NCI-H2029 (cell line): ENCODE measurements at regions not wholly inside any gene's neighbourhood (a gene's known extent, or its start where the extent isn't known, plus 50 kb on each side); places are given as distances from the start of the nearest gene placed in this dataset.
"Not testable (repeated sequence)": the region's sequence is repeated elsewhere in the genome, so short reads cannot be mapped to it uniquely, and the experiment has no call there.

Source experiments
- DNase-seq: peaks from one replicate; lab custom pipeline; 2025; lab: John Stamatoyannopoulos, UW

DNA sequence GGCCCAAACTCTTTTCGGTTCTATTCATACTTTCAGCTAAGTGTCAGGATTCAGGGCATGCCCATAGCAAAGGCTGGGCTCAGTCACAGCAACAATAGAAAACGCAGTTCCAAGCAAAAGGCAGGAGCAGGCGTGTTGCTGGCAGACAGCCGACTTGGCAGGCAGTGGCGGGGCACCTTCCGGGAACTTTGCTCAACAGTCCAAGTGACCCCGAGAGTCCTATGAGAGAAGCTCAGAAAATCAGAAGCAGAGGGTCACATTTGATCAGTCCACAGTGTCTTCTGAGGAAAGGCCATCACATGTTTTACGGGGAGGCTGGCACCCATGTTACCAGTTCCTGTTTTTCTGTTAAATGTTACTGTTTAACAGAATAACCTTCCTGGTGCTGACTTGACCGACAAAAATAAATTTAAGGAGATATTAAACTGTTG, 115.0 kb downstream of the DACT1 start:
- DNase-seq, result no peak

DNA sequence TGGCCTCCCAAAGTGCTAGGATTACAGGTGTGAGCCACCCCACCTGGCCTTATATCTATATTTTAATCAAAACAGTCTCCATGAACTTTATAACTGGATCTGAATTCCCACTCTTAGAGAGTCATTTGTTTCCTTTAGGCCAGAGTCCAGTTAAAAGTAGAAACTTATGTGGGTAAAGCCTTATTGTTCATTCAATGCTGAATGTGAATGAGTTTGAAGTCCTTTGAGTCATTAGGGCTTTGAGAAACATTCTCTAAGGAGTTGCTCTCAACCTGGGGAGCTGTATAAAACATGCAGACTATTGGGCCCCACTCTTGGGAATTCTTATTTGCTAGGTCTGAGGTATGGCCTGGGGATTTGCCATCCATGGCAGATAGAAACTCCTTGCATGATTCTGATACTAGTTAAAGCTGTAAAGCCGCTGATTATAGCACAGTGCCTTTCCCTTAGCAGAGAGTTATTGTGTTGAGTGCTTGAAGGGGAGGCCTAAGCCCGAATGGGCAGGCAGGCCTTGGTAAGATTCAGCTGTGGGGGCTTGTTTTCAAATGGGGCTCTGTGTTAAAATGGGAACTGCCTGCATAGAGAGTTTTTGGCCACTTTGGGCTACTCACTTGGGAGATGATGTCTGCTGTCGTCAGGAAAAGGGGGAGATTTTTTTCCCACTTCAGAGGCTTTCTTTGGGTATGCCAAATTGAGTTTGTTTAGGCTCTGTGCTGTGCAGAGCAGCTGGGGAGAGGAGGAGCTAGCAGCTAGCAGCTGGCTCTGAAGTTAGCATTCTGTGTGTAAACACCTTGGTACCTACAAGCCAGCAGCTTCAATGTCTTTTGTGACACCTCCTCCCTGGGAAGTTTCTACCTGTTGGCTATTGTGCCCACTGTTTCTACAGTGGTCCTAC, 117.5 kb downstream of the DACT1 start:
- DNase-seq, result no peak

DNA sequence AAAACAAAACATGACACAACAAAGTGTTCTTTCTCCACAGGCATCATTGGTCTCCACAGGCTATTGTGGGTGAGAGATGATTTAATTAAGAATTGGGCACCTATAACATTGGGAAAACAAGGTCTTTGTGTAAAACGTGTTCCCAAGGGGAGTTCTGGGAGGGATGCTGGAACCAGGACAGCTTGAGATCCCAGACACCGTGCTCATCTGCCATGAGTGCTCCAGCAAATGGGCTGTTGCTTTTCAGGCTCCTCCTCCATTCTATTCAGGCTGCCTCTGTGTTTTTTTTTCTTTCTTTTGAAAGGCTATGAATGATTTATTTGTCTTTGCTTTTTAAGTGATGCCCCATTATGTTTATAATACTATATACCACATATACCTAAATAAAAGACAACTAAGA, 122.4 kb downstream of the DACT1 start:
- no peak for DNase-seq

DNA sequence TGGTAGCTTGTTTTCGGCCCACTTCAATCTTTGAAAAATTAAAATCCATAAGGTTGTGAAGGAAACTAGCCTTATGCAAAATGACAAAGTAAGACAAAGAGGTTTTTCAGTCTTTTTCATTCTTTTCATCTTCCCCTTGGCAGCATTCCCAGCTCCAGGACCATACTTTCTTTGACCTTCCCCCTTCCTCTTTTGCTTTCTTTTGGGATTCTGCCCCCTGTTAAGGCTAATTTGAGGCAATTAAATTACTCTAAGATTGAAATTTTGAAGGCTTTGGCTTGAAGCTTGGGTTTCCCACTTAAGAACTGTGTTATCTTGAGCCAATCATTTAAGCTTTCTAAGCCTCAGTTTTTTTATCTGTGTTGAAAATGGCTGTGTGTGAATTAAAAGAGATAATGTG, 124.9 kb downstream of the DACT1 start:
- DNase-seq, result no peak

DNA sequence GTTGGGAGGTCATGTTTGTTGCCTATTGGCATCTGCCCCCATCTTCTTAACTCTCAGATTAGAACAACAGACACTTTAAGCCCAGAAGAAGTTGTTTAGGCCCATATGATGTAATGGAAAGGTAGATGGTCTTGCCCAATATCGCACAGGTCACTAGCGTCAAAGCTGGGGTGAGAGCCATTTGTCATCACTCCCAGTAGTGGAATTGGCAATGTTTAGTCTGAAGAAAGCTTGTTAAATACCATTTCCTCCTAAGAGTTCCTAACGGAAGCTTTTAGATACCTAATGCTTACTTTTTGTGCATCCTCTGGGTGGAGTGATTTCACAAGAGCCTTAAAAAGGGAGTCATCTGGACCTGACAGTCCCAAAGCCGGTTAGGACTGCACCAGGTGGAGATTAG, 125.4 kb downstream of the DACT1 start:
- no peak for DNase-seq

DNA sequence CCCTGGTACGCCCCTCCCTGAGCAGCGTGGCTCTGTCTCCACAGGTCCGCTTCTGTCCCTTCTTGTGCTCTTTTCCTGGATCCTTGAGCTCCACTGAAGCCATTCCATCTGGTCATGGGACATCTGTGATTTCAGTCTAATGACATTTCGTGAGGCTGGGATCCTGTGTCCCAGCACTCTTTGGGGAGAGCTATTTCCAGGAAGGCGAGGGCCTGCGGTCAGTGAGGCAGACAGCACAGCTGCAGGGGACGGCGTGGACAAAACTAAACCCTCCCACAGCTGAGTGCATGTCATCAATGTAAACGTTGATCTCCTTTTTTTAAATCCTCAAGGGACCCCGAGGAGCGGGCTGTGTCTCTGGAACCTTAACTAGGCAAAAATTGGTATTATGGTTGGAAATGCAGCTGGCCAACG, 127.7 kb downstream of the DACT1 start:
- DNase-seq, result no peak

DNA sequence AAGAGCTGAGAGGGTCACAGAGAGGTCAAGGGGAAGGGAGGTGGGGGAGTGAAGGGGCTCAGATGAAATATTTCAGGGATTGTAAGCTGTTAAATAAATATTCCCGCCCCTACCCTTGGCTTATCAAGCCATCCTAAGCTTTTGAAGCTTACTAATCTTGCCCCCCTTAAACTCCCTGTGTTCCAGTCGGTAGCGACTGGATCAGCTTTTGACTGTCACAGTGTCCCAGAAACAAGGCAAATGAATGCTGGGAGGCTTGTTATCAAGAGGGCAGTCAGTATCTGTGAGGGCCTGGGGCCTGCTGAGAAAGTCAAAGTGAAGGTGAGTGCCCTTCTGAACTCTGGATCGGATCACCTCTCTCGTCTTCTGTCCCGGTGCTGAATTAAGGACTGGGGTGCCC, 128.1 kb downstream of the DACT1 start:
- DNase-seq, result no peak

DNA sequence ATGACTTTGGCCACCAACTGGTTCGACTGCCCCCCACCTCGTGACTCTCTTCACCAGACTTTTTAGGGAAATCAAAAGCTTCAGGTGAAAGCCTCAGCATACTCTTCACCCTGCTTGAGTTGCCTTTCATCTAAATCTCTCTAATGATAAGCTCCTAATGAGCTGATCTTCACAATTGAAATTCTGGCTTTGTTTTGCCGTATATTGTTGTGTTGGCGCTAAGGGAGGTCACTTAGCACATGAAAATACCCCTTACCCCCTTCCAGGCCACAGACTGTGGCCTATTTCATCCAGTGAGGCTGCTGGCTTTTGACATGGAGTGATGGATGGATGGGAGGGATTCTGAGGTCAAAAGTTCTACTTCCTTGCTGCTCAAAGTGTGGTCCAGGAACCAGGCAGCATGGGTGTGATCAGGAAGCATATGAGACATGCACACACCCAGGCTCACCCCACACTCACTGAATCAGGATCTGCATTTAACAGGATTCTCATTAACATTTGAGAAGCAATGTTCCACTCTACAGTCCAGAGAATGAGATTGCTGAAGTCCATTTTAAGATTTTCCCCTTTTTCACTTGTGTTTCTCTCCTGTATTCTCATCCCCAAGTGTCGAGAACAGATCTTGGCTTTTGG, 131.4 kb downstream of the DACT1 start:
- DNase-seq, result no peak

DNA sequence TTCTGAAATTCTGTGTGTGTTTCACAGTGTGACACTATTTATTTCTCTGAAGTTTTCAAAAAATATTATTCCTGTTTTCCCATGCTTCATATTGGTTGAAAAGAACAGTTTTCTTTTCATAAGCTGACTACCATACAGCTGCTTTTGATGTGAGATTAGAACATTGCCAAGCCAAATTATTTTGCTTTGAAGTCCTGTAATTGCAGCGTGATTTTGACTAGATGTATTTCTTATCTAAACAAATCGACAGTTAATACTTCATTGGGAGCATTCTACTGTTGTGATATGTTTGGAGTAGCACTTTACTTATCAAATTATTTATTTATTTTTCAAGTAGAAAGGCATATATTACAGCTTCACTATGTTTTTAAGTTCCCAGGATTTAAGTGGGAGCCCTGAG, 132.0 kb downstream of the DACT1 start:
- DNase-seq, result no peak

DNA sequence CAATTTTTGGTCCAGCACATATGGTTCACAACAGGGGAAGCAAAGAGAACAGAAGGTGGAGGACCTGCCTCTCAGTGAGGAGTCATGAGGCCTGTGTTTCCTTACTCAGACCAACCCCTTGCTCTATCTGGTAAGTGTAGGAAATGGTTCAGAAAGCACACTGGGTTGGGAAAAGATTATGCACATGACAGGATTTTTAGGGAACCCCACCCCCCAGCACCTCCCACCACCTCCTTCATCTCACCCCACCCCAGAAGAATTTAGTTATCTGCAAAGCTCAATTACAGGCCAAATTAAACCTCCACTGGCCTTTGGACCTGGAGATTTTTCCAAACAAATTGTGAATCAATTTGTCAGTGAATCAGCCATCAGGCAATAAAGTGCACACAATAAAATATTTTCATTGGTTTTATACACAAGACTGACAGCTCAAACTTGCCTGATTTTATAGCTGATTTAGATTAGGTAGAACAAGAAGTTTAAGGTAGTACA, 132.8 kb downstream of the DACT1 start:
- no peak for DNase-seq

DNA sequence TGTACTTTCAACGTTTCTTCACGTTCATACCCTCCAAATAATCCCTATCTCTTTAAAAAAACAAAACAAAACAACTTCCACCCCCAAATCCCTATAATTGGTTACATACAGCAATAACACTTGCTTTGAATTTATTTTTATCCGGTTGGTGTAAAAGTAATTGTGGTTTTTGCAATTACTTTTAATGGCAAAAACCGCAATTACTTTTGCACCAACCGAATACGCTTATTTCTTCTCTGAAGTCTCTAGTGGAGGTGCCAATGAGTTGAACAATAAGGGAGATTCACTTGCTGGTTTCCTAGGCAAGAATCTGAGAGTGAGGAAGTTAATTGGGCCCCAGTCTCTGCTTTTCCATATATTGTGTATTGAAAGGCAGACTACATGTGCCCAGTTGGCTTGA, 133.3 kb downstream of the DACT1 start:
- no peak for DNase-seq

DNA sequence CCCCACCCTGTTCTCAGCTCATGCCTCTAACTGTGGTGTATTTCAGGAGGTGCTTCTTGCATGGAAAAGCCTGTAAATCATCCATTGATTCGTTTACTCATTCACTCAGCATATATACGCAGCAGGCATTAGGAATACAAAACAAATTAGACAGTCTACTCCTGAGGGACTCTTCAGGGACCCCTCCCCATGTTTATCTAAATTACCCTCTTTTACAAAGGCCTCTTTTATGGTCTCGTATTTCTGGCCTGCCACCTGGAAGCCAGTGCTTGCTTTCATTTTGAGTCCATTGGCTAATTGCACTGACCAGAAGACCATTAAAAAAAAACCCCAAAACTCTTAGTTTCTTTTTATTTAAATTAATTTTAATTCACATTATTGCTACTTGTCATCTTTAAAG, 134.4 kb downstream of the DACT1 start:
- no peak for DNase-seq

DNA sequence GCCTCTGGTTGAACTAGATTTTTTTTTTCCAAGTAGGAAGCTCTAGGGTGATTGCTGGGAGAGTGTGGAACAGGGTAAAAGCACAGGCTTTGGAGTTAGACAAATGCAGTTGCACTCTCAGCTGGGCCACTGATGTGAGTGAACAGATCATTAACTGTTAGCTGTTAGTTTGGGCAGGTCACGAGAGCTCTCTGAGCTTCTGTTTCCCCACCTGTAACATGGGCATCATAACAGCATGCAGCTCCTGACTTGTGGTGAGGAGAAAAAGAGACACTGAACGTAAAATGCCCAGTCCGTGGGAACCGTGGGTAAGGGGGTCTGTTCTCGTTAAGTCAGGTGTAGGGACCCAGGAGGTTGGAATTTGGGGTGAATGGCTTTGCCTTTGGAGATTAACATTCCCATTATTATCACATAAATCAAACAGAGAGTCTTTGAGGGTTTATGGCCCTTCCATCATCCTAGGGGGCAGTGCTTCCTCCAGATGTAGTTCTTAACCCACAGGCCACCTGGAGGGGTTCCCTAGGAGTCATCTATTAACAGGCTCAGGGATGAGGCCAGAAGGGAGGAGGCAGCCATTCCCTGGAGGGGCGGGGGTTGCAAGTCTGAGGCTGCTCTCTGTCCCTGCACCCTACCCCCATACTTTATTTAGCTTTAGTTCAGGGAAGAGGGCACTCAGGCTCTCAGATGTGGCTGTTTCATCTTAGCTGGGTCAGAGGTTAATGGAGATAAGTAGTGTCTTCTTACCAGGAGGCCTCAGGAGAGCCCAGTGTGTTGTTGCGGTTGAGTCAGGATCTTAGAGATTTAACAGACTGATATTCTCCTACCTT, 135.2 kb downstream of the DACT1 start:
- no peak for DNase-seq

DNA sequence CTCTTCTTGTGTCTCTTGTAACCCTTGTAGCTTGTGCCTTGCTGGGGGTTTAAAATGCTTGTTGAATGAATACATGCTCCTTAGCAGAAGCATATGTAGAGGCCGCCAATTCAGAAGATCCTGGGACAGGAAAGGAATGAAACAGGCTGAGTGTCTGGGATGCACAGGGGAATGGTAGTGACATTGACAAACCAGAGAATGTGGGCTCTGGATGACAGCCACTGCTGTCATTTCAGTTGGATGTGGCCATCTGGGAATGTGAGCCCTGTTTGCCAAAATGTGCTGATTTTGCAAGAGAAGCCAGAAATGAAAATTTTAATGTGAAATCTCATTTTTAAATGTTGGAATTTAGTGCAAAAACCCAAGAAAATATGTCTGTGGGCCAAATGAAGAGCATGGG, 136.8 kb downstream of the DACT1 start:
- DNase-seq, result no peak

DNA sequence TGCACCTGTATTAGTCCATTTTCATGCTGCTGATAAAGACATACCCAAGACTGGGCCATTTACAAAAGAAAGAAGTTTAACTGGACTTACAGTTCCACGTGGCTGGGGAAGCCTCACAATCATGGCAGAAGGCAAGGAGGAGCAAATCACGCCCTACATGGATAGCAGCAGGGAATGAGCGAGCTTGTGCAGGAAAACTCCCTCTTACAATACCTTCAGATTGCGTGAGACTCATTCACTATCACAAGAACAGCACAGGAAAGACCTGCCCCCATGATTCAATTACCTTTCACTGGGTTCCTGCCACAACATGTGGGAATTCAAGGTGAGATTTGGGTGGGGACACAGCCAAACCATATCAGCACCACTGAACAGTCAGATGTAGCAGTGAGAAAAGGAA, 137.4 kb downstream of the DACT1 start:
- DNase-seq, result not testable (repeated sequence)

DNA sequence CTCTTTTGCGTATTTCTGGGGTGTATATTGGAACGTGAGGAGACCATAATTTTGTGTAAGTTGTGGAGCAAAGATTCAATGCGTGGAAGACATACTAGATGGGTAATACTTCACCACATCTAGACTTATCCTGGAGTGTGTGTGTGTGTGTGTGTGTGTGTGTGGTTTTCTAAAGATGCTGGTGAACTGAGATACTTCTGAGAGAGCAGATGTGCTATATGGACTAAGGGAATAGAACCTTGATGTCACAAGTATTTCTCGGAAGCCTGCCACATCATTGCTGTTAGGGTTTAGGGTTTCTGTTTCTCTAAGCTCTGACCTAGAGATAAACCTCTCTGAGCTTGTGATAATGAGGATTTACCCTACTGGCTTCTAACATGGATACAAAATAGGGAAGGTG, 138.8 kb downstream of the DACT1 start:
- no peak for DNase-seq

DNA sequence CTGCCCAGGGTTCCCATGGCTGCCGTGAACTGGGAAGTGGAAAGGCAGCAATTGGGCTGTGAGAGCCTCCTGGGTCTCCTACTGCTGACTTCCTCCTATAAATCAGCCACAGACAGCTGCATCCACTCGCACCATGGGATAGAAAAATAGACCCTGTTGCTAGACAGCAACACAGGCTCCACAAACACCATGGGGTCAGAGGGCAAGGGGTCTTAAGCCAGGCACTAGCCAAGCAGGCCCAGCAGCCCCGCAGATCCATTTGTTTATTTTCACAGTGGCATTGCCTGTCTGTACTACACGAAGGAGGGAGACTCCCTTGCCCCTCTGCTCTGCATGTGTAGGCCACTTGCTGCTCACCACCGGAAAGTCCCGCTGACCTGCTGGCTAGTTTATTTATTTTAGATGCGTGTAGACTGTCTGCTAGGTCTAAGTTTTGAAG, 139.8 kb downstream of the DACT1 start:
- no peak for DNase-seq

DNA sequence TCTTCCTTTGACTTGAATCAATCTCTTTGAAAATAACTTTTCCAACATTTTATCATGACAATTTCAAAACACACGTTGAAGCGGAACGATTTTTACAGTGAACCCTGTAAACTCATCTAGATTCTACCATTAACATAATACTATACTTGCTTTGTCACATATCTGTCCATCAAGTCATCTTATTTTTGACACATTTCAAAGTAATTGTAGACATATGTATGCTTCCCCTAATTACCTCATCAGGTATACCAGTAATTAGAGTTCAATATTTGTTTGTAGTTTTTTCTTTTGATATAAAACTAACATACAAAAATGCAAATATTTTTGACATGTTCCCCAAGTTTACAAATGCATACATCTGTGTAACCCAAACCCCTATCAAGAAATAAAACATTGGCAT, 140.4 kb downstream of the DACT1 start:
- DNase-seq, result no peak

DNA sequence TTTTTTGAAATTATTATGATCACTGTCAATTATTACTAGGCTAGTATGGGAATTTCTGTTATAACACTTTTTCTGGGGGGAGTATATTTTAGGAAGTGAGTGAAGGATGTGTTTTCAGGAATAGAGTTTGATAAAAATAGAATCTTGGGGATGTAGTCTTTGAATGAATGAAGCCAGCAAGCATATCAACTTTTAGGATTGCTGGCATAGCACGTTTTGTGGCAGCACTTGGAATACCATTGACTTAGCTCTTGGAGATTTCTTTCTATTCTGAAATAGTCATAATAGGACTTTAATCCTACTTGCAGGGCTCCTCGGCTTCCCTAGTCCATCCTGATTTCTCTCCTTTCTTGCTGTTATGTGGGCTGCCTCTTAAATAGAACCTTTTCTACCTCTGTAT, 141.6 kb downstream of the DACT1 start:
- no peak for DNase-seq

DNA sequence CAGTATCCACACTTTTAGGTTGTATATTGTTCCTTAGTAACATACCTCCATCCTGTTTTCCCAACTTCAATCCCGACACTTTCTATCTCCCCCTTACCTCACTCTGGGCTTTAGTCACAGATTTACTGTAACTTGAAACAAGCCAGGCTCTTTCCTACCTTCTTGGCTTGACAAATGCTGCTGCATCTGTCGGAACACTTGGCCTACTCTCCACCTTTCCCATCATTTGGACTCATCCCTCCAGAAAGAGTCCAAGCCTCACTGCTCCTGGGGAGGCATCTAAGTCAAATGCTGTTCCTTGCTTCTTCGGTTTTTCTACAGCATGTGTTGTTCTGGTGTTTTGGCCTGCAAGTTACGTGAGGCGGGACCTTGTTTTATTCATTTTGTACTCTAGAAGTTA, 142.4 kb downstream of the DACT1 start:
- DNase-seq, result no peak

DNA sequence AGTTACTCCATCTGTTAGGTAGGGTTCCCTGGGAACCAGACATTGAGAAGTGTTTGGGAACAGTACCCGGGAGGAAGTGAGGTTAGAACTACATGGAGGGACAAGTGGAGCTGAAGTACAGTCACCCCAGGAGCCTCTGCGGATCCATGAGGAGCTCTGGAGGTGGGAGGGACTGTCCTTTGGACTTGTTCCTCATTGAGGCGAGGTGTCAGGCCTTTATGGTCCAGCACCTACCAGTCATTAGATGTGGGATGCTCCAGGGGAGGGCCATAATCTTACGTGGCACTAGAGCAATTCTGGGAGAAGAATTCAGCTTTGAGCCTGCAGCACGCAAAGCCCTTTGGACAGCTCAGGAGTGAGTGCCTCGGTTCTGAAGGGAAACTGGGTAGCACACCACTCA, 142.8 kb downstream of the DACT1 start:
- no peak for DNase-seq

DNA sequence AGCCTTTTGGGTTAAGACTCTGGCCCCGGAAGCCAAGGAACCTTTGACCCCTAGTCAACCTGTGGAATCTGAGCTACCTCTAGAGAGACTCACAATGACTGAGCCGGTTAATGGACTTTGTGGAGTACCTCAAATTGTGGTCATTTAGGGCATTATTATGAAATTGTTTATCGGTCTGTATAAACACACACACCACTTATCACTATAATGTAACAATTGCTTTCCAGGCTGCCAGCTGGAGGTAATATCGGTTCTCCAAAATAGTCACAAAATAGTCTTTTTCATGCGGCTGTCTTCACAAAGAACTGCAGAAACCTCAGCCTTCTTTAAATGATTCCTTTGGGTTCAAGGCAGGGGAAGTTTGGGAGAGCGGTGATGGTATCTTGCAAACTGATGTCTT, 144.2 kb downstream of the DACT1 start:
- no peak for DNase-seq
